Effector CD4-positive, alpha-beta T cell (primary cell): ENCODE measurements at regions not wholly inside any gene's neighbourhood (a gene's known extent, or its start where the extent isn't known, plus 50 kb on each side); places are given as distances from the start of the nearest gene placed in this dataset.
"Not testable (repeated sequence)": the region's sequence is repeated elsewhere in the genome, so short reads cannot be mapped to it uniquely, and the experiment has no call there.

Experiments used
- DNase-seq: peaks from one replicate; pipeline ENCODE4 v3.0.0-alpha.2; 2020

DNA sequence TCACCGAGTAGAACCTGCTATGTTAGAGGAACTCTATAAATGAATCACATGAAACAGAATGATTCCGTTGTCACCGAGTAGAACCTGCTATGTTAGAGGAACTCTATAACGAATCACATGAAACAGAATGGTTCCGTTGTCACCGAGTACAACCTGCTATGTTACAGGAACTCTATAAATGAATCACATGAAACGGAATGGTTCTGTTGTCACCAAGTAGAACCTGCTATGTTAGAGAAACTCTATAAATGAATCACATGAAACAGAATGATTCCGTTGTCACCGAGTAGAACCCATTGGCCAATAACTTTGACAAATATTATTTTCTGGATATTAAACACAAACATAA is 309.1 kb upstream of the FRG1 start:
- DNase-seq: not testable (repeated sequence)

DNA sequence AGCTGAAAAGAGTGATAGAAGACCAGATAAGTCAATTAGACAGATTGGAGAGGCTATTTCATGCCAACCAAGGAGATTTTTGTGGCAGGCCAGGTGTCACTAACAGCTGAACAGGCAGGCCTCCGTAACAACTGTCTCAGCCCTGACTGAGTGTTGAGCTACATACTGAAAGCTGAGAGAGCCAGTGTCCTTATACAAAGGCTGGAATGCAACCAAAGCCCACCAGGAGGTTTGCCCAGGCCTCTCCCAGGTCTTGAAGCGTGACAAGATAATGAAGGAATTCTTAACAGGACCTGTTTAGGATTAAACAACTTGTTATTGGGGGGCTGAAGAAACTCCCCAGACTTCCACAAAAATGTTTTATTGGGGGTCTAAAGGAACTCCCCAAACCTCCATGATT is 290.2 kb upstream of the FRG1 start:
- DNase-seq: not testable (repeated sequence)

DNA sequence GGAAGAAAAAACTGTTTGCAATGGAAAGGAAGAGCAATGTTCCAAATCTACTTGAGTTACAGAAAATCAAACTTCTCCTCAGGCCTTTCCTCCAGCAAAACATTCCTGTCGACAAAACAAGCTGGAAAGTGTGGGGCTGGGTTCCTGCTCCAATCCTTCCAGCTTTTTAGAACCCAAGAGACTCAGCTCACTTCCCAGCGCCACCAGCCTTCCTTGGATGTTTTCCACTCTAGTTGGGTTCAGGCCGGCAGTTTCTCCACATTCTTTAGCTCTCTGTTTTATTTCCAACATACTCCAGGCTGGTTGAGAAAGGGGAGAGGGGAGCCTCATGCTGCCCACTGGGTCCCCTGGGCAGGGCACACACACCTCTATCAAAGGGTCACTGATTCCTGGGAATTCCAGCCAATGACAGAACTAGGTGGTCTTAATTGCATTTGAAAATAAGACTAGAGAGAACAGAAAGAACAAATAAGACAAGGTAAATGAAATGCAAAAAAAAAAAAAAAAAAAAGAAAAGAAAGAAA is 287.5 kb upstream of the FRG1 start:
- DNase-seq: not testable (repeated sequence)

DNA sequence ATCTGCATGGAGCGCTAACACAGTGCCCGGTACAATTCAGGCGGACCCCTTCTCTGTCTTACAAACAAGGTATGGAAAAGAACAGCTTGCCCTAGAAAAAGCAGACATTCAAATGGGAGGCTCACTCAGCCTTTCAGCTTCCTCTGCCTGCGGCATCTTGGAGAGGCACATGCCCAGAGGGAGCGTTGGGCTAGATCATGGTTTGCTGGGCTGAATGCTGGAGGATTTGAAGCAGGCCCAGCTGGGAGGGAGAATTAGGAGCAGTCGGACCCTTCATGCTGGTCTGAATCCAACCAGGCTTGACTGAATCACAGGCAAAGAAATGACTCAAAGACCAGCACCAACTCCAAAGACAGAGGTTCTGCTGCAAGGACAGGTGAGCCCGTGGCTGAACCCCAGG is 286.7 kb upstream of the FRG1 start:
- DNase-seq: not testable (repeated sequence)

DNA sequence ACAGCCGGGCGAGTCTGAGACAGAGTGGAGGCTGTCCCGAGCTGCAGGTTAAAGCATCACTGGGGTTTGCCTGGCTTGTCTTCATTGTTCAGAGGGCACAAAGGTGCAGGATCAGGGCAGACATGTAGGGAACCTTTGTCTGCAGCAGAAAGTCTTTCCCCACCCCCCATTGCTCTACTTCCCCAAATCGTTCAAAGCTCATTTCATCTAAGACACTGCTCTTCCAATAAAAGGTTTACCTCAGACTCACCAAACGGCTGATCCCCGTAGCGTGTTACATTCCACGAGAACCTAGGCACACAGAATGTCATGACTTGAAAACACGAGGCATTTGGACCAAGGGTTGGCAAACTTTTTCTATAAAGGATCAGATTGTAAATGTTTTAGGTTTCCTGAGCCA is 286.3 kb upstream of the FRG1 start:
- DNase-seq: not testable (repeated sequence)

DNA sequence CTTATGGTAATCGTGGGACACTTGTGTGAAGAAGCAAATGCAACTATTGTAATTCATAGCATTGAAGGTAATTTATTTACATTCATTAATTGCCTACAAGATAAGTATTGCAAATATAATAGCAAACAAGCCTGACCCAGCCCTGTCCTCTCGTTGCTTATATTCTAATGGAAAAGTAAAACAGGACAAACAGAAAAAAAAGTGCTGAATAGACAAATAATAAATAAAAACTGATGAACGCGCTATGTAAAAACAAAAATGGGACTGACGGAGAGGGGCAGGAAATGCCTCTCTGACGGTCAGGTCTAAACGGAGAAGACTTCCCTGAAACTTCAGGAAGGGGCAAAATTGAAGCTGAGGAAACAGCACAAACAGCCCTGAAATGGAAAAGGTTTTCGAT is 284.9 kb upstream of the FRG1 start:
- not testable (repeated sequence) for DNase-seq

DNA sequence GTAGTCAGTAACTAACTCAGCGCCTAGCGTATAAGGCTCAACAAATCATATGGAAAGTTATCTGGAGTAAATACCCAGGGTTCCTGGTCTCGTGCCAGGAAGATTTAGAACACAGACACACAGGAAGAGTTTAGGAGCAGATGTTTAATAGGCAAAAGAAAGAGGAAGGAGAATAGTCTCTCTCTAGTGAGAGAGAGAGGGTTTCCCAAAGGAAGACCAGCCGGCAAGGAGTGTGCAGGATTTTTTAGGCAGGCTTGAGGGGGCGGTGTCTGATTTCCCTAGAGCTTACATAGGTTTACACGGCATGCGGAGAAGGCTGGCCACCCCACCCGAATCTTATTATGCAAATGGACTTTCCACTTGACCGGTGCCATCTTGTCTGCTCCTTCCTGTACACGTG is 284.0 kb upstream of the FRG1 start:
- DNase-seq: no peak

DNA sequence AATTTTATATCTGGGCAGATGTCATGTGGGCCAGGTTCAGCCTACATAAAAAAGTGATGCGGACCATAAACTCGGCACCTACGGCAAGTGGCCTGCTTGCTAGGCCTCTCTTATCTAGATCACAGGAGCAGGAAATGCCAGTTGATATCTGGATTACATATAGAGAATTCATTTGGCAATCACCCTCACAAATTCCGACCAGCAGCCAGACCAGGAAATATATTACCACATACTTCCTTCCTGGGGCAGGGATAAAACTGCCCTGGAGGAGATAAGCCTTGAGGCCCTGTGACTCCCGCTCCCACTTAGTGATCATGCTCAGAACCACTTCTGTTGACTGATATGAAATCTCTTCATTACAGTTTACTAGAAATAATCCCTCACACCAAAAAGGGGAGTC is 282.4 kb upstream of the FRG1 start:
- not testable (repeated sequence) for DNase-seq

DNA sequence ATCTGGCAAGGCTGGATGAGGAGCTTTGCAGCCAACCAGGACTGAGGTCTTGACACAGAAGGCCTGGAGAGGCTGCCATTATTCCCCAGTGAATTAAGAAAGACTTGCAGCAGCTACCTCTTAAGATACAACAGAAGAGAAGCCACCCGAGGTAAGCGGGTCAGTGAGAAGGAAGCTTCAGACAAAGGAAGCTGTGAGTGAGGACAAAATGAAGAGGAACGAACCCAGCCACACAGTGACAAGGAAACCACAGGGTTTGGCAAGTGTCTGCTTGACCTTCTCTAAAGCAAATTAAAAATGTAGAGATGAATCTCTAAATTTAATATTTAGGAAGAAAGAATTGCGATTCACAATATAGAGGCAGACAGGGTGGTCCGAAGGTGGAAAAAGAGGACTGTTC is 281.8 kb upstream of the FRG1 start:
- not testable (repeated sequence) for DNase-seq

DNA sequence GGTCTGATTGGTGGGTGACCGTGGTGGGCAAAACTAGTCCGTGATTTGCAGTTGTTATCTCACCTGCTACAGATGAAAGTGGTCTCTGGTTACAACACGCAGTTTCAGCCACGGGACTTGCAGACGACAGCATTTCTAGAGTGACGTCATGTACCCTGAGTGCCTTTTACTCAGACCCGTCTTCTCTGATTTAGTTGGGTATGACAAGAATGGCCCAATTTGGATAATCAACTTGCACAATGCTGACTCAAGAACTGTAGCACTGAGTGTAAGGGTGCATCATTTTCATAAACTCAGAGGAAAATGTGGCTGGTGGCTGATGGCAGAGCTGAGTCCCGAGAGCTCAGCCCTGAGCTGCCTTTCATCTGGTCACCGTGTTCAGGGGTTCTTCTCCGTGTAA is 281.4 kb upstream of the FRG1 start:
- DNase-seq: no peak

DNA sequence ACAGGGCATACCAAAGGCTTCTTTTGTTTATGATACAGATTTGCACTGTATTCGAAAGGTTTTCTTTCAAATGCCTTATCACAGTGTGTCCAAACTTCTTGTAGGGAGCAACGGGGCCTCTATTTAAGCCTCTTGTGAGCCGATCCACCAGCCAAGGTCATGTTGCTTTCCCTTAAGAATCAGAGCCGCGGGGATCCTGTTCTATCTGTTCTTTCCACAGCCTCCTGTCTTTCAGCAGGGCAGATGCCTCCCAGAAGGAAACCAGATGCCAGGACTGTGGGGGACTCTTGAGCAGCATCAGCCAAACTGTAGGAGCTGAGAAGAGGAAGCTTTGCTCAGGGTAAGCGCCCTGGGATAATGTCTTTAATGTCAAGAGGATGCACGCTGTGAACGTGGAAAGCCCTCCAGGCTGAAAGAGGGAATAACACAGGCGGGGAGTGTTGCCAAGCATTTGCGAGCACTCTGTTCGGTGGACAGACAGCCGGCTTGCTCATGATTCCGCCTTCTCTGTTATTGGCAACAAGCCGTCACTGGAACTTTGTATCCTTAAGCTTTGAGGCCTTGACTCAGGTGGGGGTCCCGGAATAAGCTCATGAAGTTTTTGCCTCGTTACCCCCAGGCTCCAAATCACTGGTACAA is 279.8 kb upstream of the FRG1 start:
- no peak for DNase-seq

DNA sequence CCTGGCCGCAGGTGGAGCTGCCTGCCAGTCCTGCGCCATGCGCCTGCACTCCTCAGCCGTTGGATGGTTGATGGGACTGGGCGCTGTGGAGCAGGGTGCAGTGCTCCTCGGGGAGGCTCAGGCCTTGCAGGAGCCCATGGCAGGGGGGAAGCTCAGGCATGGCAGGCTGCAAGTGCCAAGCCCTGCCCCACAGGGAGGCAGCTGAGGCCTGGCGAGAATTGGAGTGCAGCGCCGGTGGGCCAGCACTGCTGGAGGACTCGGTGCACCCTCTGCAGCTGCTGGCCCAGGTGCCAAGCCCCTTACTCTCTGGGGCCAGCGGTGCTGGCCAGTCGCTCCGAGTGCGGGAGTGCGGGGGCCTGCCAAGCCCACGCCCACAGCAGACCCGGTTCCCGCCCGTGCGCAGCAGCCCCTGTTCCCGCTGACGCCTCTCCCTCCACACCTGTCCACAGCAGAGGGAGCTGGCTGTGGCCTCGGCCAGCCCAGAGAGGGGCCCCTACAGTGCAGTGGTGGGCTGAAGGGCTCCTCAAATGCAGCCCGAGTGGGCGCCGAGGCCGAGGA is 275.9 kb upstream of the FRG1 start:
- no peak for DNase-seq

DNA sequence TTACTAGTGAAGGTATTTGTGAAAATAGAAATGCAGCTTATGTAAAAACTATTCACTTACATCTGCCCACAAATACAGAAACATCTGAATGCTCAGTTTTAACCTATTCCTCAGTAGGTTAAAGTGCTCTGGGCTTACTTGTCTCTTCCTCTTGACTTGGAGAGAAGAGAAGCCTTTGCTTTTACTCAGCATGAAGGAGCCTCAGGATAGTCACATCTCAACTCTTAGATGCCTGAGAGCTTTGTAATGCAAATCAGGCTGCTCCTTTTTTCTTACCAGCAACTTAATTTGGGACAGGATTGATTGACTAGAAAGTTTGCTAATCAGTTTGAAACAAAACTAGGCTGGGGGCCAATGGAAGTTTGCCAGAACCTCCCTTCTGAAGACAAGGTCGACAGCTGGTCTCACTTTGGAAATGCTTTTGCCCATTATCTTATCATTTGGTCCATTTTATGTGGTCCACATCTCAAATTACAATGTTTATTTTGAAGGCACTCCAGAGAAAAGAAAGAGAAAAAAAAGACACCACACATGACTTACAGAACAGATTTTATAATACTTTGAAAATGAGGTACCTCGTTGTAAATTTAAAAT is 274.9 kb upstream of the FRG1 start:
- DNase-seq: not testable (repeated sequence)

DNA sequence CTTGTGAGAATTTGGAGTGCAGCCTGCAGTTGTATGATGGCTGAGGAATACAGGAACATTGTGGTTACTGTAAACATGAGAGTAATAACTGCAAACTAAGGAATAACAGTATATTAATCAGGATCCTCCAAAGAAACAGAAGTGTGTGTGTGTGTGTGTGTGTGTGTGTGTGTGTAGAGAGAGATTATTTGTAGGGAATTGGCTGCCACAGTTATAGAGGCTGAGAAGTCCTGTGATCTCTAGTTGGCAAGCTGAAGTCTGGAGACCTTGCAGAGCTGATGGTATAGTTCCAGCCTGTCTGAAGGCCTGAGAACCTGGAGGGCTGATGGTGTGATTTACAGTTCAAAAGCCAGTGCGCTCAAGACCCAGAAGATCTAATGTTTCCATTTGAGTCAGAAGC is 273.3 kb upstream of the FRG1 start:
- not testable (repeated sequence) for DNase-seq

DNA sequence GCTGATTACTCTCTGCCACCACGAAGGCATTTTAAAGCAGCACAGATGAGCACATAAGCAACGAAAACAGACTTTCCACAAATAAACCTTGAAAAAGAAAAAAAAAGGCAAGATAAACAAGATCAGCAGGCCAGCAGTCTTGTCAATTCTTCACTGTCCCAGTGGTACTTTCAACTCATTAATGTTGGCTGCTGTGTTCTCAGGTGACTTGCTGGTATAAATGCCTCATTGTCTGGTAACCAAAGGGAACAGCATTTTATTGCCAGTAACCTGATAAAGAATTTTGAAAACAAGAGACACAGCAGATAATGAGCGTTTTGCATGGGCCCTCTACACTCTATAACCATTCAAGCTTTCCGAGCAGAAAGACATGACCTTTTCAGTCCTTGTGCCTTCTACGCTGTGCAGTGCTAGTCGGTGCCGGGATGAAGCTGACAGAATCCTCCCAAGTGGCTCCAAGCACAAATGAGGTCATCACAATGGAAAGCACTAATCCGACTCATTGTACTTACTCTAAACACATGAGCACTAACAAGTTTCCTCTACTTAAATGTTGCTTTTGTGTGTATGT is 242.9 kb upstream of the FRG1 start:
- not testable (repeated sequence) for DNase-seq

DNA sequence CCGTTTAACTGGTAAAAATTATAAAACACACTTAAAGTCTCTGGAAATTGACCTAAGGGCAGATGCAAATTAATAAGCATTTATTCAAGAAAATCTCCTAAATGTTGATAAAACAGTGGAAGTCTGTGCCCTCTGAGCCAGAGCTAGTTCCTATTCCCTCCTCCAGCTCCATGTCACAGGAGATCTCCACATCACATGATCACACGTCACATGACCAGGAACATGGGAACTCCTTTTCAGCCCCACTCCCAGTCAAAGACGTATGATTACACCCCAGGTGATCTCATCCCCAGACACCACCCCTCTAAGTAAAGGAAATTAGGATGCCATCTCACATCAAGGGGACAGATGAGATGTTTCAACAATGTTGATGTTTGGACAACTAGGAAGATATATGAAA is 237.7 kb upstream of the FRG1 start:
- not testable (repeated sequence) for DNase-seq

DNA sequence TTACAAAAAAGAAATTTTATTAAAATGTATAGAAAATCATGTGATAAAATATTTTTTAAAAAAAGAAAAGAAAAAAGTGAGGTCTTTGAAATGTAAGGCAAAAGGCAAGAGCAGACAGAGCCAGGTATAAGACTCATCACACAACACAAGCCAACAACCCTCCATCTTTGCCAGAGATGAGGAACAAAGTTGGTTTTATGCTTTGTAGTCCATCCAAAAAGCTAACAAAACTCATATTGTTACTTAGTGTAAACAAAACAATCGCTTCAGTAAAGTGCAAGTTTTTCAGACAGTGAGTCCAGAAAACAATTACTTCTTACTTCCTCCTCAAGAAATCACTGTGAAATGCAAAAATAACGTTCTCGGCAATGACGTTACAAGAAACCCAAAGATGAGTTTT is 233.9 kb upstream of the FRG1 start:
- not testable (repeated sequence) for DNase-seq

DNA sequence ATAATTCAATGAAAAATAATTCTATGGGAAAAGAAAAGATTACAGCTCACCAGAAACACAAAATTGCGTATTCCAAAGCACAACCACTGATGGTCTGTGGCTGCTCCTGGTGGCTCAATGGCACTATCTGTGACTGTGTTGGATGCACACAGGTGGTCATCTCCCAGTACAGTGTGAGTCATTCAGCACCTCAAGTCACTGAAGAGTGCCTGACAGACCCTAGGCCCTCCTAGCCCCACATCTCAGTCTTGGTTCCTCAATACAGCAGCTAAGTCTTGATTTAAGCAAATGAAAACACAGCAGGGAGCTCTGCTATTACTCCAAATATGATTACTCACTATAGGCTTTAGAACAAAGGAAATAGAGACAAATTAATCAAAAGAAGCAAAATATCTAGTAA is 233.4 kb upstream of the FRG1 start:
- not testable (repeated sequence) for DNase-seq

DNA sequence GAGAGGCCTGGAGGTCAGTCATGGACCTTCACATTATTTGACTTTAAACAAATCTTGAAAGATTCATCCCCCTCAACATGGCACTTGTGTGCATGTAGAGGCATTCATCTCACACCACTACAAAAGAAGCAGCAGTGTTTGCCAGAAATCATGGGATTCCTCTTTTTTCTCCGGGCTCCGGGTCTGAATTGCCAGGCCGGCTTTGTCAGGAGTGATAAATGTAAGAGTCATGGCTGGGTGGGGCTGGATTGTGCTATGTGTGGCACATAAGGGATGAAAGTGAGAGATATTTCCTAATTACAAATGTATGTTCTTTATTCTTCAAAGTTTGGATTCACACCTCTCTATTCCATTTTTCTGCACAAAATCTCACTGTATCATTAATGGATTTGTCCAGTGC is 228.7 kb upstream of the FRG1 start:
- not testable (repeated sequence) for DNase-seq

DNA sequence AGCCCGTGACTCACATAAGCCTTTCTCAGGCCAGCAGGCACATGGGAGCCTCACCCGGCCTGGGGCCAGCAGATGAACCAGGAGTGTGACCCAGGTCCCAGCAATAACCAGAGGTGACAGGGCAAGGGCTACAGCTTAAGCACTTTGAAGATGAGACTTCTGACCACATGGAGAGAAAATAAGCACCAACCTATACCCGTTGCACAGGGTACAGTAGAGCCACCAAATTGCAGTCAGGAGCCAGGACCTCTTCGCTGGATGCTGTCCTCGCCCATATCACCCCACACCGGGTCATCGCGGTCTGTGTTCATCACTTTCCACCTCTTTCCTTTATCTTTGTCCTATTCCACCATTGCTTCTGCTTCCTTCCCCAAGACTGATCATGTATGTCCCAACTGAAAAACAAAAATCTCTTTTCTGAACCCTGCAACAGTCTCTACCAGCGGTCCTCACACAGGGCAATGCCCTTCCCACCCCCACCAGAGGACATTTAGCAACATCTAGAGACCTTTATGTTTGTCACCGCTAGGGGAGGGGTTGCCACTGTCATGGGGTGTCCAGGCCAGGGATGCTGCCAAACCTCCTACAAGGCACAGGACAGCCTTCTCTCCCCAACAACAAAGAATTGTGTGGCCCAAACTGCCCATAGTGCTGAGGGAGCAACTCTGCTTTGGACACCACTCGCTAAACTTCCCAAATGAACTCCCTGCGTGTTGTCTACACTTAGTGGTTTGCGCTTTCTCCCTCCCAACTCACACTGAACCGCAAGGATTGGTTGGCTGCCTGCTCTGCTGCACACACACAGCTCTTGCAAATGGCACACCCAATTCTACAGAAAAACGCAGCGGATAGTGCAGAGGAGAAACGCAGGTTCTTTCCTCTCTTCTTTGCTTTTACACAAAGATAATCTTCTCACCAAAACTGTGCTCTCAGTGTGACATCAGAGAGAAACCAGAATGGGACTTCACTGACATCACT is 219.4 kb upstream of the FRG1 start:
- not testable (repeated sequence) for DNase-seq

DNA sequence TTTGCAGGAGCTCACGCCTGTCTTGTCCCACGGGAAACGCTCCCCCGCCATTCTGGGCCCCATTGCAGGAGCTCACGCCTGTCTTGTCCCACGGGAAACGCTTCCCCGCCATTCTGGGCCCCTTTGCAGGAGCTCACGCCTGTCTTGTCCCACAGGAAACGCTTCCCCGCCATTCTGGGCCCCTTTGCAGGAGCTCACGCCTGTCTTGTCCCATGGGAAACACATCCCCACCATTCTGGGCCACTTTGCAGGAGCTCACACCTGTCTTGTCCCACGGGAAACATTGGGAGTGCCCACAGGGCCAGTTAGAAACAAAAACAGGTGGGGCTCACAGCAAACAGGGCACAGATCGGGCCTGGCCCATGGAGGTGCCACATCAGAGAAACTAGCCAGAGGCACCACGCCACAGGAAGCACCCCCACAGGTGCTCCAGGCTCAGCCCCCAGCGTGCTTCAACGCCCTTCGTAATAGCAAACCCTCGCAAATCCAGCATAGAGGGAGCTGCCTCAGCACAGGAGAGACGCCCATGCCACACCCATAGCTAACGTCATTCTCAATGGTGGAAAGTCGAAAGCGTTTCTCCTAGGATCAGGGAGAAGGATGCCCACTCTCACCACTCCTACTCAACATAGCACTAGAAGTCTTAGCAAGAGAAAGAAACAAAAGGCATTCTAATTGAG is 218.2 kb upstream of the FRG1 start:
- DNase-seq: not testable (repeated sequence)

DNA sequence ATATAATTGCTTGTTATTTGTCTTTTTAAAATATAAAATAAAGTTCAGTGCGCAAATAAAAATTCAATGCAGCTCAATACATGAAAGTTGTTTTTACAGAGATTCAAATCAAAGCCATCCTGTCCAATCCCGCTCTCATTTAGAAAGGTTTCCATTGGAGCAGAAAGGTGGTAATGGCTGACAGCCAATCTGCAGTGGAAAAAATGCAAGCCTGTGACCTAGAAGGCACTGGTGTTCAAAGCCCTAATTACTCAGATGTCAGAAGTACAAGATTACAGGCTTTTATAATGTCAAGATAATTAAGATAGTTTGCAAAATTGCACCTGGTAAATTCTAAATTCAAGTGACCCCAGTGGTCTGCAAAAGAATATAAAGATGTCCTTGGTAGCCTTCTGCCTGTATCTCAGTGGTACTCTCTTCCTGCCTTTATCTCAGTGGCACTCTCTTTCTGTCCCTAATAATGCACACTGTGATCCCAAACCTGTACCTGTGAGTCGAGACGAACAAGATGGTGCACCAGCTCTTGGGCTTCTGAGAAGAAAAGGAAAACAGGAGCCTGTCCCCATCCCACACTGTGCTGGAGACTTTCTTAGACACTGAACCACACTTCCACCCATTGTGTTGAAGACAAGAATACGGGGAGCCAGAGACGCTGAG is 212.6 kb upstream of the FRG1 start:
- DNase-seq: not testable (repeated sequence)
